SH-SY5Y (cell line): ENCODE measurements at regions not wholly inside any gene's neighbourhood (a gene's known extent, or its start where the extent isn't known, plus 50 kb on each side); places are given as distances from the start of the nearest gene placed in this dataset.

Source experiments
- GATA2 ChIP-seq: IDR thresholded peaks from 2 replicates; pipeline ENCODE4 v1.6.1; 2011; ENCODE audit warnings: mild to moderate bottlenecking, low read depth, low read length
- GATA3 ChIP-seq: IDR thresholded peaks from 2 replicates; pipeline ENCODE4 v1.6.1; 2011; ENCODE audit warnings: low read depth, mild to moderate bottlenecking, low read length, moderate library complexity

DNA sequence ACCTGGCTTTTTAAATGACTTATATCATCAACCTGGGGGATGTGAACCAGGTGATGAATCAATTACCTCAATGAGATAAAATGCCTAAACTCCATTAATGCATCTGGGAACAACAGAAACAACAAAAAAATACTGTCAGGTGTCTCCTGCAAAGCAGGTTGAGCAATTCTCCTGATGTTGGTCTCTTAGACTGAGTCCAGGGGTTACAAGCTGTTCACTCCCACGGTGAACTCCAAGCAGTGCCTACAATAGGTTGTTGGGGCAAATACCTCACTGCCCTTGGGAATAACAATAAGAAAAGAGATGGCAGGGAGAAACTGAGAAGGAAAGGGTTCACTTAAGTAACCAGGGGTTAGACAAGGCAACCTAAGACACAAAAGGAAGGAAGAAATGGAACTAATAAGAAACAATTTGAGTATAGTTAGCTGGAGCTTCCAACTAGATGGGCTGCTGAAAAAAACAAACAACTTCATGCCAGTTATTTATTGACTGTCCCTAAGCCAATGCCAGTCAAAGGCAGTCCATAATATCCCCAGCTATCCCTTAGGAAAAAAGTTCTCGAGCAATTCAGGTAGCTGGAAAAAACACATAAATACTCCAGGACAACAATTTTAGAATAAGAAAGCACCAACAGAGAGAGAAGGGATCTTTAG is 97.6 kb upstream of the MAGI3 start:
- TF ChIP-seq GATA2: no peak
- no peak for TF ChIP-seq GATA3

GRCh38 chr1:113293256-113293626 is 97.1 kb upstream of the MAGI3 start:
- TF ChIP-seq GATA2 (no peak), GATA3 (no peak)

DNA sequence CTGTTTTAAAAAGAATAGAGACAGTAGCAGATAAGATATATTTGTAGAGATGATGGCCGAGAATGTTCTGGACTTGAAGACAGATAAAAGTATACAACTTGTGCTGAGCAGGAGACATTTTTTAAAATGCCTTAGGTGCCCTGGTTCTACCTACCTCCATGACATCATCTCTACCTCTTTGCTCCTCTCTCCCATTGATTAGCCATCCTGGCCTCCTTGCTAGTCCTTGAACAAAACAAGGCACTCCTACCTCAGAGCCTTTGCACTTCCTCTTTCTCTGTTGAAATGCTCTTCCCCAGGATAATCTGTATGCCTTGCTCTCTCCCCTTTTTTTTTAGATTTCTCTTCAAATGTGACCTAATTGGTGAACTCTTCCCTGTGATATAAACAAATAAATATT is 92.6 kb upstream of the MAGI3 start:
- TF ChIP-seq GATA3: no peak
- no peak for TF ChIP-seq GATA2

GRCh38 chr1:113298941-113299340 is 91.4 kb upstream of the MAGI3 start:
- TF ChIP-seq GATA3: no peak

DNA sequence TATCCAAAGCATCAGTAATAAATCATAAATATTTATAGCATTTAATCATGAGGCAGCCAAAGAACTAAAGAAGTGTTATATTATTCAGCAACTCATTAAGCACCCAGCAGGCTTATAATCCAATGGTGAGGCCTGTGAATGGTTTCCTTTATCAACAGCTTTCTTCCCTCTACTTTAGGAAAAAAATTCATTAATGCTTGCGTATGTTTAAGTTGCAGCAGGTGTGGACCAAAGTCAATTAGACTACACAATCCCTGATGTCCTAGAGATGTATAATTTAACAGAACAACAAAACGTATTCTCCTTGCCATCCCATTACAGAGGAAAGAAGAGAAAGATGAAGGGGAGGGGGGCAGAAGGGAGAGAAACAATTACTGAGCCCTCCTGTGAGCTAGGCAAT is 87.7 kb upstream of the MAGI3 start:
- TF ChIP-seq GATA2 (no peak), GATA3 (no peak)

DNA sequence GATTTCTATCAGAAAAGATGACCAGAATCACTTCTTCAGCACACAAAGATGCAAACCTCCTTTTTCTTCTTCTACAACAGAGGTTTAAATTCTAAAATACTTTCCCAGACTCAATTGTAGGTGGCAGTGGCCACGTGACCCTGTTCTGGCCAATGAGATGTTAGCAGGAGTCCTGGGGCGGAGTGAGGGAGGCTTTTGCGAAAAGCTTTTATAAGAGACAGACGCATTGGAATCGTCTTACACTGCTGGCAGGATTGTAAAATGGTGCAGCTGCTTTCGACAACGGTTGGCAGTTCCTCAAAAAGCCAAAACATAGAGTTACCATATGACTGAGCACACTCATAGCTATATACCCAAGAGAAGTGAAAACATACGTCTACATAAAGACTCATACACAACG is 87.0 kb upstream of the MAGI3 start:
- TF ChIP-seq GATA2 (no peak), GATA3 (no peak)

GRCh38 chr1:113307771-113308445 is 82.4 kb upstream of the MAGI3 start:
- TF ChIP-seq GATA3 (no peak), GATA2 (no peak)

DNA sequence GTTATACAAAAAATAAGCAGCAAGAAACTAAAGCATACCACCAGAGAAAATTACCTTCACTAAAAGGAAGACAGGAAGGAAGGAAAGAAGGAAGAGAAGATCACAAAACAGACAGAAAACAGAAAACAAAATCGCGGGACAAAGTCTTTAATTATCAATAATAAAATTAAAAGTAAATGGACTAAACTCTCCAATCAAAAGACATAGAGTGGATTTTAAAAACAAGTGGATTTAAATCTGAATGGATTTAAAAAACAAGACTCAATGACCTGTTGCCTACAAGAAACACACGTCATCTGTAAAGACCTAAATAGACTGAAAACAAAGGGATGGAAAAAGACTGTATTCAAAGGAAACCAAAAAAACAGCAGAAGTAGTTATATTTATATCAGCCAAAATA is 75.7 kb upstream of the MAGI3 start:
- TF ChIP-seq GATA2 (no peak), GATA3 (no peak)

- TF ChIP-seq GATA2 (no peak), GATA3 (no peak)
These were observed 70.0 kb upstream of the MAGI3 start for GRCh38 chr1:113320272-113320671.

GRCh38 chr1:113320972-113321680 is 69.2 kb upstream of the MAGI3 start:
- TF ChIP-seq GATA3 (no peak), GATA2 (no peak)

GRCh38 chr1:113321771-113322387 is 68.4 kb upstream of the MAGI3 start:
- TF ChIP-seq GATA3: no peak
- TF ChIP-seq GATA2: no peak

DNA sequence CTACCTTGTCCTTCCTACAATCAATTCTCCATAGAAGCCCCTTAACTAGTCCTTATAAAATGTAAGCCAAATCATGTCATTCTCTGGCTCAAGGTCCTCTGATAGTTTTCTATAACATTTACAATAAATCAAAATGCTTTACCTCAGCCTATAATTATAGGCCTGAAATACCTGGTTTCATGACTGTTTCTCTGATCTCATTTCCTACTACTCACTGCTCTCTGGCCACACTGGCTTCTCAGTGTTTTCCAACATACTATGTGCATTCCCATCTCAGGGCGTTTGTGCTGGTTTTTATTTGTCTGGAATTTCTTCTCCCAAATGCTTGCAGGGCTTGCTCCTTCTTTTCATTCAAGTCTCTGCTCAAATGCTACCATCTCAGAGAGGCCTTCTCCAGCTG is 67.9 kb upstream of the MAGI3 start:
- TF ChIP-seq GATA3: no peak
- no peak for TF ChIP-seq GATA2

- TF ChIP-seq GATA2 (no peak), GATA3 (no peak)
These were observed 65.3 kb upstream of the MAGI3 start for GRCh38 chr1:113325022-113325421.

DNA sequence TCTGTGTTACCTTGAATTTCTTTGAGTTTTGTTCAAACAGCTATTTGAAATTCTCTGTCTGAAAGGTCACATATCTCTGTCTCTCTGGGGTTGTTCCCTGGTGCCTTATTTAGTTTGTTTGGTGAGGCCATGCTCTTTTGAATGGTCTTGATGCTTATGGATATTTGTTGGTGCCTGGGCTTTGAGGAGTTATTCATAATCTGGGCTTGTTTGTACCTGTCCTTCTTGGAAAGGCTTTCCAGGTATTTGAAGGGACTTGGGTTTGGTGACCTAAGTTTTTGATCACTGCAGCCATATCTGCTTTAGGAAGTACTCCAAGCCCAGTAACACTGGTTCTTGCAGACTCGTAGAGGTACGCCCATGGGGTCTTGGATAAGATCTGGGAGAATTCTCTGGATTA is 63.3 kb upstream of the MAGI3 start:
- no peak for TF ChIP-seq GATA2
- TF ChIP-seq GATA3: no peak

DNA sequence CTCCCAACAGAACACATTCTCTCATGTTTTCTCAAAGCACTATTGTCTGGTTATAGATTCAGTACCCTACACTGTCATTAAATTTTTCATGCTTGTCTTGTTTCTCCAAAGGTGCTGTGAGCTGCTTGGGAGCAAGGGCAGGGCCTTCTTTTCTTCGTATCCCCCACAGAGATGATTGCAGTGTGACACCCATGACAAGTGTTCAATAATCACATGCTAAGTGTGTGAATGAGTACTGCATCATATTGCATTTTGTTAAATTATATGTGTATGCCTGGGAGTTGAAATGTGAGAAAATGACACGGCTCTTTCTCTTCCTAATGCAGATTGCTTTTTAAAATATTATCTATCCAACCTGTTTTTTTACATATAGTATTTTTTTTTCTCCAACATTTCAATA is 57.3 kb upstream of the MAGI3 start:
- TF ChIP-seq GATA3 (no peak), GATA2 (no peak)
